ENCODE measurements at regions not wholly inside any gene's neighbourhood (a gene's known extent, or its start where the extent isn't known, plus 50 kb on each side); places are given as distances from the start of the nearest gene placed in this dataset.

- no peak overlapping the region for H4K5ac ChIP-seq (ENCODE audit: insufficient read length, low read depth, low read length)
- FAIRE-seq (no peak), DNase-seq (ENCODE audit: low read depth in 1 of 2, low spot score in 2 of 2) (no peak)
- no peak overlapping the region for H3K27ac ChIP-seq (ENCODE audit: low read depth, low read length)
- TF ChIP-seq HDAC6 (IDR thresholded peaks at IDR 0.05; ENCODE audit: low read depth, low read length) = no peak
- TF ChIP-seq MAFK (IDR thresholded peaks at IDR 0.05; ENCODE audit: low read depth, low read length) = no peak
- no peak for TF ChIP-seq TBP (IDR thresholded peaks at IDR 0.05; ENCODE audit: low read depth, low read length)
- no peak for TF ChIP-seq TAF7 (optimal IDR thresholded peaks at IDR 0.05; ENCODE audit: borderline replicate concordance, low read depth, low read length)
- TF ChIP-seq RXRA (IDR thresholded peaks at IDR 0.05; ENCODE audit: insufficient read depth, low read depth, low read length) = no peak
- no peak for TF ChIP-seq EGR1 (IDR thresholded peaks at IDR 0.05; ENCODE audit: borderline replicate concordance, low read depth, low read length)
- no peak for TF ChIP-seq SAP30 (IDR thresholded peaks at IDR 0.05; ENCODE audit: insufficient read depth, insufficient replicate concordance, low read length)
- no peak for TF ChIP-seq CEBPB (IDR thresholded peaks at IDR 0.05; ENCODE audit: low read depth, low read length)
- TF ChIP-seq KDM4A (IDR thresholded peaks at IDR 0.05; ENCODE audit: low read depth, low read length, severe bottlenecking) = no peak
- no peak for TF ChIP-seq PHF8 (conservative IDR thresholded peaks at IDR 0.05; ENCODE audit: low read depth, low read length)
- peaks cover 0 to 6% (median 3%) of the 10 kb centered on the region in 4 experiments; a peak in 3 of 7 replicates for H3K4me1 ChIP-seq (replicated peaks in 1 of 4; ENCODE audit: control insufficient read depth in 3 of 4, insufficient read depth in 4 of 4, low read length in 3 of 4)
- no peak overlapping the region for H3K4me3 ChIP-seq (ENCODE audit: extremely low read depth in 1 of 4, insufficient read depth in 2 of 4, low read depth in 3 of 4, low read length in 4 of 4)
- no peak overlapping the region for H4K91ac ChIP-seq (replicated peaks; ENCODE audit: insufficient read length, low read length)
- no peaks in the 10 kb centered on the region for H3K79me2 ChIP-seq (ENCODE audit: control insufficient read depth in 1 of 2, insufficient read depth in 2 of 2, low read length in 2 of 2)
- no peak overlapping the region for H2BK20ac ChIP-seq (ENCODE audit: low read length)
- H3K27me3 ChIP-seq (replicated peaks in 1 of 4; ENCODE audit: control insufficient read depth in 3 of 4, extremely low read depth in 1 of 4, insufficient read depth in 3 of 4, low read length in 3 of 4) = no peaks in the 10 kb centered on the region
- H3K36me3 ChIP-seq (ENCODE audit: control insufficient read depth in 2 of 4, insufficient read depth in 4 of 4, low read length in 3 of 4) = peaks cover 0 to 4% (median 0%) of the 10 kb centered on the region in 4 experiments; a peak in 2 of 8 replicates
- H2AFZ ChIP-seq (ENCODE audit: low read length) = no peak overlapping the region
- H3K56ac ChIP-seq (replicated peaks; ENCODE audit: insufficient read length, low read depth, low read length) = no peak overlapping the region
- no peak overlapping the region for H4K8ac ChIP-seq (ENCODE audit: extremely low read depth, insufficient read depth, low read length)
- no peak overlapping the region for H2AK5ac ChIP-seq (ENCODE audit: low read depth, low read length)
- H3K4me2 ChIP-seq (ENCODE audit: insufficient read depth in 1 of 2, low read depth in 2 of 2, low read length in 2 of 2) = no peak overlapping the region
- peaks cover 3 to 6% of the 10 kb centered on the region in 2 experiments for H3K9me3 ChIP-seq (ENCODE audit: insufficient read depth in 2 of 2, low read depth in 1 of 2, low read length in 1 of 2)
- H2BK15ac ChIP-seq (ENCODE audit: low read length) = no peak overlapping the region
- no peak overlapping the region for H3K4ac ChIP-seq (replicated peaks; ENCODE audit: insufficient read length, low read depth, low read length)
- no peaks in the 10 kb centered on the region for H4K20me1 ChIP-seq (replicated peaks in 1 of 2; ENCODE audit: control insufficient read depth in 1 of 2, insufficient read depth in 2 of 2, low read length in 2 of 2)
- ChIA-PET CTCF (ENCODE audit: partially characterized antibody) (no interaction called here), POLR2A (ENCODE audit: partially characterized antibody) (no interaction called here)
- H3K18ac ChIP-seq (ENCODE audit: extremely low read depth, low read length) = no peak overlapping the region
- H3K23me2 ChIP-seq (ENCODE audit: low read depth, low read length) = no peaks in the 10 kb centered on the region
- H3K14ac ChIP-seq (ENCODE audit: insufficient read length) = no peak overlapping the region
- no peak overlapping the region for H2BK12ac ChIP-seq (ENCODE audit: low read depth, low read length)
- no peak overlapping the region for H3K9ac ChIP-seq (replicated peaks in 1 of 4; ENCODE audit: extremely low read depth in 1 of 4, low read depth in 3 of 4, low read length in 3 of 4)
- H2BK5ac ChIP-seq (ENCODE audit: low read depth, low read length) = no peak overlapping the region
- no peak overlapping the region for H3K23ac ChIP-seq (ENCODE audit: insufficient read length)
- H2BK120ac ChIP-seq (replicated peaks; ENCODE audit: low read depth, low read length) = no peak overlapping the region
- no peaks in the 10 kb centered on the region for H3K79me1 ChIP-seq (ENCODE audit: low read depth, low read length)
These were observed 1399.8 kb upstream of the SLC10A2 start for GRCh38 chr13:104466016-104466415.
